ENCODE measurements at regions not wholly inside any gene's neighbourhood (a gene's known extent, or its start where the extent isn't known, plus 50 kb on each side); places are given as distances from the start of the nearest gene placed in this dataset.

DNA sequence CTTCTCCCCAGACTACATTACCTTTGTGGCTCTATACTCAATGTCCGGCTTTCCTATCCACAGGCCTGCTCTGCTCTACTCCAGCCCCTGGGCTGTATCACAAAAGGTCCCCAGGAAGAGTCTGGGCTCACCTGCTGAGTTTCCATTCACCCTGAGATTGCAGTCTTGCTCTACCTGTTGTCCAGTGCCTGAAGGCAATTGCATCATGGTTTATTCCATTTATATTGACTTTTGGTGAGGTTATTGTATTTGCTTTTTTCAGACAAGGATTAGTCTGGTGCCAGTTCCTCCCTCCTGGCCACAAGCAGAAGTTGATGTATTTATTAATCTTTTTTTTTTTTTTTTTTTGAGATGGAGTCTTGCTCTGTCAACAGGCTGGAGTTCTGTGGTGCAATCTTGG lies 273.1 kb downstream of the XPNPEP1 start:
- no peak for TF ChIP-seq SMC3 (conservative IDR thresholded peaks at IDR 0.05; ENCODE audit: poor library complexity)
- TF ChIP-seq, protein P1, sequence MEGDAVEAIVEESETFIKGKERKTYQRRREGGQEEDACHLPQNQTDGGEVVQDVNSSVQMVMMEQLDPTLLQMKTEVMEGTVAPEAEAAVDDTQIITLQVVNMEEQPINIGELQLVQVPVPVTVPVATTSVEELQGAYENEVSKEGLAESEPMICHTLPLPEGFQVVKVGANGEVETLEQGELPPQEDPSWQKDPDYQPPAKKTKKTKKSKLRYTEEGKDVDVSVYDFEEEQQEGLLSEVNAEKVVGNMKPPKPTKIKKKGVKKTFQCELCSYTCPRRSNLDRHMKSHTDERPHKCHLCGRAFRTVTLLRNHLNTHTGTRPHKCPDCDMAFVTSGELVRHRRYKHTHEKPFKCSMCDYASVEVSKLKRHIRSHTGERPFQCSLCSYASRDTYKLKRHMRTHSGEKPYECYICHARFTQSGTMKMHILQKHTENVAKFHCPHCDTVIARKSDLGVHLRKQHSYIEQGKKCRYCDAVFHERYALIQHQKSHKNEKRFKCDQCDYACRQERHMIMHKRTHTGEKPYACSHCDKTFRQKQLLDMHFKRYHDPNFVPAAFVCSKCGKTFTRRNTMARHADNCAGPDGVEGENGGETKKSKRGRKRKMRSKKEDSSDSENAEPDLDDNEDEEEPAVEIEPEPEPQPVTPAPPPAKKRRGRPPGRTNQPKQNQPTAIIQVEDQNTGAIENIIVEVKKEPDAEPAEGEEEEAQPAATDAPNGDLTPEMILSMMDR (IDR thresholded peaks at IDR 0.05; ENCODE audit: poor library complexity, severe bottlenecking), result no peak
- TF ChIP-seq, protein P2, sequence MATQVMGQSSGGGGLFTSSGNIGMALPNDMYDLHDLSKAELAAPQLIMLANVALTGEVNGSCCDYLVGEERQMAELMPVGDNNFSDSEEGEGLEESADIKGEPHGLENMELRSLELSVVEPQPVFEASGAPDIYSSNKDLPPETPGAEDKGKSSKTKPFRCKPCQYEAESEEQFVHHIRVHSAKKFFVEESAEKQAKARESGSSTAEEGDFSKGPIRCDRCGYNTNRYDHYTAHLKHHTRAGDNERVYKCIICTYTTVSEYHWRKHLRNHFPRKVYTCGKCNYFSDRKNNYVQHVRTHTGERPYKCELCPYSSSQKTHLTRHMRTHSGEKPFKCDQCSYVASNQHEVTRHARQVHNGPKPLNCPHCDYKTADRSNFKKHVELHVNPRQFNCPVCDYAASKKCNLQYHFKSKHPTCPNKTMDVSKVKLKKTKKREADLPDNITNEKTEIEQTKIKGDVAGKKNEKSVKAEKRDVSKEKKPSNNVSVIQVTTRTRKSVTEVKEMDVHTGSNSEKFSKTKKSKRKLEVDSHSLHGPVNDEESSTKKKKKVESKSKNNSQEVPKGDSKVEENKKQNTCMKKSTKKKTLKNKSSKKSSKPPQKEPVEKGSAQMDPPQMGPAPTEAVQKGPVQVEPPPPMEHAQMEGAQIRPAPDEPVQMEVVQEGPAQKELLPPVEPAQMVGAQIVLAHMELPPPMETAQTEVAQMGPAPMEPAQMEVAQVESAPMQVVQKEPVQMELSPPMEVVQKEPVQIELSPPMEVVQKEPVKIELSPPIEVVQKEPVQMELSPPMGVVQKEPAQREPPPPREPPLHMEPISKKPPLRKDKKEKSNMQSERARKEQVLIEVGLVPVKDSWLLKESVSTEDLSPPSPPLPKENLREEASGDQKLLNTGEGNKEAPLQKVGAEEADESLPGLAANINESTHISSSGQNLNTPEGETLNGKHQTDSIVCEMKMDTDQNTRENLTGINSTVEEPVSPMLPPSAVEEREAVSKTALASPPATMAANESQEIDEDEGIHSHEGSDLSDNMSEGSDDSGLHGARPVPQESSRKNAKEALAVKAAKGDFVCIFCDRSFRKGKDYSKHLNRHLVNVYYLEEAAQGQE (IDR thresholded peaks at IDR 0.05; ENCODE audit: borderline replicate concordance), result no peak
